ENCODE measurements at regions not wholly inside any gene's neighbourhood (a gene's known extent, or its start where the extent isn't known, plus 50 kb on each side); places are given as distances from the start of the nearest gene placed in this dataset.
A peak's percentile ranks its signal among the peaks of the same experiment; 100 is the strongest.

- no peak for DNase-seq (ENCODE audit: low read depth)
Measured at GRCh38 chr7:72524037-72524436, 111.9 kb upstream of the CALN1 start.

- DNase-seq (ENCODE audit: low read depth): no peak
Measured at GRCh38 chr7:72504061-72504706, 92.0 kb upstream of the CALN1 start.

GRCh38 chr7:72503644-72504043, 91.5 kb upstream of the CALN1 start:
- no peak for DNase-seq (ENCODE audit: low read depth)

DNA sequence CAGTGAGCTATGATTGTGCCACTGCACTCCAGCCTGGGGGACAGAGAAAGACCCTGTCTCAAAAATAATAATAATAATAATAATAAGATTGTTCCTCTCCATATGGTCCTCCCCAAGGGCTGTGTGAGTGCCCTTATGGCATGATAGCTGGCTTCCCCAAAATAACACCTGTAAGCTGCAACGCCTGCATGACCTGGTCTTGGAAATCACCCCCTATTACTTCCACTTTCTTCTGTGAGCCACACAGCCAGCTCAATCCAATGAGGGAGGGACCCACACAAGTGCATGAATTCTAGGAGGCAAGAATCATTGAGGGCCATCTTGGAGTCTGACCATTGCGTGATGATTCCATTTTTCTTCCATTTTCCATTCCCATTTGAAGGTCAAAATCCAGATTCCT, 82.7 kb upstream of the CALN1 start:
- no peak for DNase-seq (ENCODE audit: low read depth)

DNA sequence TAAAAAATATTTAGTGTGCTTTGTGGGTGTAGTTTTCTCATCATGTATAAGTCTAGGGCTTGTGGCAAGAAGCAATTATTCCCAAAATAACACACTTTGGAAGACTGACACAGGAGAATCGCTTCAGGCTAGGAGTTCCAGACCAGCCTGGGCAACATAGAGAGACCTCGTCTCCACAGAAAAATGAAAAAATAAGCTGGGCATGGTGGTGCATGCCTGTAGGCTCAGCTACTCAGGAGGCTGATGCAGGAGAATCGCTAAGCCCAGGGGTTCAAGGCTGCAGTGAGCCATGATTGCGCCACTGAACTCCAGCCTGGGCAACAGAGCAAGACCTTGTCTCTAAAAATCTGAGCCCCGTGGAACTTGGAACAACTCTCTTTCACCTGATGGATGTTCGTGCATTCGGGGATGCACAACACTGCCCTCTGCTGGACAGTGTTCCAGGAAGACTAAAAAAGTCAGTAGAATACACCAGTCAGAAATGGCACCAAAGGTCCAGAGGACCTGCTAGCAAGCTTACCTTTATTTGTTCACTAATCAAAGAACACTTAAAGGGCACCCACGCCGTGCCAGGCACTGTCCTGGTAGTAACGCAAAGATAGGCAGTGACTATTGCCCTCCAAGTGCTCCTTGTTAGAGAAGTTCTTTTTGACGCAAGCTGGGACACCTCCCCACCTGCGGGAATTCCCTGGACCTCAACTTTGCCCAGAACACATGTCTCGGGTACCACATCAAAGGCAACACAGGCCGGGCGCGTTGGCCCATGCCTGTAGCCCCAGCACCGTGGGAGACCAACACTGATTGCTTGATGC, 81.9 kb upstream of the CALN1 start:
- DNase-seq (ENCODE audit: low read depth): peak; percentile 13

DNA sequence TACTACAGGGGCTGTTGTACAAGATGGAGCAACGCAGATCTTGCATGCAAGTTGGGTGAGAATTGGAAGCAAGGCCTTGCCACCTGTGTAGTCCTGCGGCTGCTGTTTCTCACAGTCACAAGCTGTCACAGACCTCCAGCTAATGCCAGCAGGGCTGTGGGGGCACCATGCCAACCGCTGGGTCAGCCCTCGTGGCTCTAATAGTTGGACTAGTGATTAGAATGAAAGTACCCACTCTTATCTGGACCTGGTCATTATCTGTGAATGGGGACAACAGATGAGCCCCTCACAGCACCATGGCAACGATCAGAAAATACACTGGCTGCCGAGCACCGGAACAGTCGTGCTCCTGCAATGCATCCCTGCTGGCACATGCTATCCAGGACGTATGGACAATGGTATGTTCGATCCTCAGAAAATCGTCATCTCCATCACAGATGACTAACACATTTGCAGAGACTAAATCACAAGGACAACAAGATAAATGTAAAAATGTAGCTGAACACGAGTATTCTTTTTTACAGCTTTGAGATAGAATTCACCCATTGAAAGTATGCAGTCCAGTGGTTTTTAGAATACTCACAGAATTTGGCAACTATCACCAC, 80.4 kb upstream of the CALN1 start:
- no peak for DNase-seq (ENCODE audit: low read depth)

- DNase-seq (ENCODE audit: low read depth): no peak
Measured at GRCh38 chr7:72490301-72490700, 78.2 kb upstream of the CALN1 start.

- DNase-seq (ENCODE audit: low read depth): no peak
Measured at GRCh38 chr7:72481934-72482333, 69.8 kb upstream of the CALN1 start.

GRCh38 chr7:72476608-72477305, 64.6 kb upstream of the CALN1 start:
- DNase-seq (ENCODE audit: low read depth): no peak

DNA sequence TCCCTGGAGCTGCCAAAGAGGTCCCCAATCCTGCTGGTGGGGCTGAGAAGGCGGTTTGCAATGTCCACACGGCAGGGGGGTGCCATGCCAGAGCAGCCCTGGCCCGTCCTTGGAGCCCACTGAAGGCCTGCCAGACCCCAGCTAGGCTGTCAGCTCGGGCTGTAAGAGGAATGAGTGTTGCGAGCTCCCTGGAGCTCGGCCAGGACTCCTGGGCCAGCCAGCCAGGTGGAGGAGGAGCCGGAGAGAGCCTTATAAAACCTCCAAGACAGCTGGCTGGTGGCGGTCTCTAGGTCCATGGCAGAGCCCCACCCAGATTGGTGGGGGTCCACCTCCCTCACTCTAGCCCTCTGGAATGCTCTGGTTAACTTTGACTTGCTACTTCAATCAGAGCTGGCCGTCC, 55.1 kb upstream of the CALN1 start:
- no peak for DNase-seq (ENCODE audit: low read depth)

GRCh38 chr7:72466797-72467196, 54.7 kb upstream of the CALN1 start:
- no peak for DNase-seq (ENCODE audit: low read depth)

DNA sequence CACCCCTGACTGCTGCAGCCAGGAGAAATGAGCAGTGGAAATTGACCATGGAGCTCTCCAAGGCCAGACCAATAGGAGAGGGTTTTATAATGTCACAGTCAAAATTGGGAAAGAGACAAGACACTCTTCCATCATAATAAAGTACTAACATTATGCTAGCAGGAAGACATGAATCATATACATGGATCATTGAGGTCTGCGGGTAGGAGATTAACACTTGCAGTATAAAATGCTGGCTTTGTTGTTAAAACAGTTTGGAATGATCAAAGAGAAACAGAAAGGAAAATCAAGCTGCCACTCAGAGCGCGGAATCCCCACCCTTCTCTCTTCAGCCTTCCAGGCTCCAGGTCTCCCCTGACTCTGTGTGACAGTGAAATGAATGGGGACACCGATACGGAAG, 53.4 kb upstream of the CALN1 start:
- DNase-seq (ENCODE audit: low read depth): no peak

DNA sequence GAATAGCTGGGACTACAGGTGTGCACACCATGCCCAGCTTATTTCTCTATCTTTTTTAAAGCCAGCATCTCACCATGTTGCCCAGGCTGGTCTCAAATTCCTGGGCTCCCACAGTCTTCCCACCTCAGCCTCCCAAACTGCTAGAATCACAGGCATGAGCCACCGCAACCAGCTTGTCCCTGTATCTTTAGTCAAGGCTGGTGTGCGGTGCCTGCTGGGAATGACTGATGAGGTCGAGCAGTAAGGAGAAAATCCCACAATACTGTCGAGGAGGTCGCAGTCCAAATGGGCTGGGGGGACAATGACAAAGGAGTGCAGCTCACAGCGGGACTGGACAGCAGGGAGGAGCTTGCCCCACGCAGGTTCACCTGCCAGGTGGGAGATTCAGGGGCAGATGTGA, 50.2 kb upstream of the CALN1 start:
- no peak for DNase-seq (ENCODE audit: low read depth)
